HL-60 (cell line): ENCODE measurements at regions not wholly inside any gene's neighbourhood (a gene's known extent, or its start where the extent isn't known, plus 50 kb on each side); places are given as distances from the start of the nearest gene placed in this dataset.
"Not testable (repeated sequence)": the region's sequence is repeated elsewhere in the genome, so short reads cannot be mapped to it uniquely, and the experiment has no call there.

ENCODE experiments used
- DNase-seq, 2 experiments: peaks; one replicate each; pipeline ENCODE4 v3.0.0-alpha.2; 2010 to 2020; ENCODE audit warnings: low read depth in 1 of 2, low spot score in 1 of 2
- H3K27ac ChIP-seq: fragments of 250-450 bp; sonication (Bioruptor Pico); replicated peaks from 2 replicates; pipeline ENCODE4 v1.5.1; 2020; ENCODE audit warnings: mild to moderate bottlenecking, moderate library complexity
- H3K27me3 ChIP-seq: fragments of 250-450 bp; sonication (Bioruptor Pico); 2 replicates; pipeline ENCODE4 v1.5.1; 2021; ENCODE audit warnings: mild to moderate bottlenecking, moderate library complexity; ENCODE audit not compliant: insufficient read depth, poor library complexity, severe bottlenecking
- H3K4me3 ChIP-seq: replicated peaks from 2 replicates; pipeline ENCODE4 v1.5.1; 2011; ENCODE audit warnings: mild to moderate bottlenecking, control low read depth, low read length; ENCODE audit not compliant: insufficient read depth
- CTCF ChIP-seq: IDR thresholded peaks from one replicate; pipeline ENCODE4 v1.5.1; 2011; ENCODE audit warnings: low read length, control low read depth, inconsistent platforms; ENCODE audit not compliant: insufficient read depth
- GABPA ChIP-seq: IDR thresholded peaks from 2 replicates; pipeline ENCODE4 v1.6.1; 2012; ENCODE audit warnings: low read depth
- POLR2AphosphoS5 ChIP-seq: IDR thresholded peaks from 2 replicates; pipeline ENCODE4 v1.6.1; 2012; ENCODE audit warnings: low read depth
- REST ChIP-seq: IDR thresholded peaks from 2 replicates; pipeline ENCODE4 v1.6.1; 2012; ENCODE audit warnings: low read depth; ENCODE audit not compliant: insufficient replicate concordance
- SPI1 ChIP-seq: IDR thresholded peaks from 2 replicates; pipeline ENCODE4 v1.6.1; 2012; ENCODE audit warnings: low read depth, mild to moderate bottlenecking, borderline replicate concordance

GRCh38 chr6:85049282-85049681 lies 284.9 kb upstream of the TBX18 start:
- TF ChIP-seq REST (no peak), SPI1 (no peak), POLR2AphosphoS5 (no peak), CTCF (no peak), GABPA (no peak)
- Histone ChIP-seq H3K27me3 (no peaks in the 10 kb centered on the region), H3K27ac (no peak overlapping the region), H3K4me3 (no peak overlapping the region)
- no peak for DNase-seq

DNA sequence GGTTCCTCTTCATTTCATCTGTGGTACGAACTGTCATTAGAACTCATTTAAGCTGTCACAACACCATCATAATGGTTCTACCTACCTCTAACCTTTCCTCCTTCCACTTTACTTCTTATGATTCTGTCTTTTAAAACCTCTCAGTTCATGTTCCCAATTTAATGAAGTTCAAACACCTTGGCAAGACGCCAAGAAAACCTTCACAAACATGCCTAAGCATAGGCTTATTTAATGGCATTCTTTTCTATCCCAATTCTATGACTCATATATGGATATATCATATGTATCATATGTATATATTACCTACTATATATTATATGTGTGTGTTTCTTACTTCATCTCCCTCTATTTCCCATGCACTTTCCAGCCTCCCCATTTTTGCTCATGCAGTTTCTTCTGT lies 283.4 kb upstream of the TBX18 start:
- no peaks in the 10 kb centered on the region for H3K27me3 ChIP-seq
- no peak for TF ChIP-seq SPI1
- TF ChIP-seq REST: no peak
- no peak for TF ChIP-seq GABPA
- no peak for TF ChIP-seq POLR2AphosphoS5
- TF ChIP-seq CTCF: no peak
- H3K4me3 ChIP-seq: no peak overlapping the region
- DNase-seq: no peak
- H3K27ac ChIP-seq: no peak overlapping the region

DNA sequence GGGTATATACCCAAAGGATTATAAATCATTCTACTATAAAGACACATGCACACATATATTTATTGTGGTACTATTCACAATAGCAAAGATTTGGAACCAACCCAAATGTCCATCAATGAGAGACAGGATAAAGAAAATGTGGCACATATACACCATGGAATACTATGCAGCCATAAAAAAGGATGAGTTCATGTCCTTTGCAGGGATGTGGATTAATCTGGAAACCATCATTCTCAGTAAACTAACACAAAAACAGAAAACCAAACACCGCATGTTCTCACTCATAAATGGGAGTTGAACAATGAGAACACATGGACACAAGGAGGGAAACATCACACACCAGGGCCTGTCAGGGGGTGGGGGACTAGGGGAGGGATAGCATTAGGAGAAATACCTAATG lies 281.4 kb upstream of the TBX18 start:
- H3K27ac ChIP-seq, H3K4me3 ChIP-seq, DNase-seq, H3K27me3 ChIP-seq: not testable (repeated sequence)

DNA sequence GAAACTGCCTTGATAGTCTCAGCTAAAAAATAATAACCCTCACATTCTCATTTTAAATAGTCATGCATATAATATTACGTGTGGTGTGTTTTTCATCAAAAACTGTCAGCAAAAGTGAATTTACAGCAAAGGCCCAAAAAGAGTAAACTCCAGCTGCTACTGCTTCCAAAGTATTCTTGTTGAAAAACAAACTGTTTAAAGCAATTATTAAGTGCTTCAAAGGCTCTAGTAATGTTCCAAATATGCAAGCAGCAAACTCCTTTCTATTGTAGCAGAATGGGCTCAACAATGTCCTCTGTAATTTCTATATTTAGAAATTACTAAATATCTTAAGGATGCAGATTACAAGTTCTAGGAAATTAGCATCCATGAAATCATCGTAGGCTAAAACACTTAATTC lies 280.0 kb upstream of the TBX18 start:
- TF ChIP-seq GABPA (no peak), POLR2AphosphoS5 (no peak), REST (no peak), SPI1 (no peak), CTCF (no peak)
- DNase-seq: no peak
- Histone ChIP-seq H3K27ac (no peak overlapping the region), H3K4me3 (no peak overlapping the region), H3K27me3 (no peaks in the 10 kb centered on the region)
